HG03469 (cell line): ENCODE measurements at regions not wholly inside any gene's neighbourhood (a gene's known extent, or its start where the extent isn't known, plus 50 kb on each side); places are given as distances from the start of the nearest gene placed in this dataset.
"Not testable (repeated sequence)": the region's sequence is repeated elsewhere in the genome, so short reads cannot be mapped to it uniquely, and the experiment has no call there.

ENCODE experiments used
- ATAC-seq: cut with Tn5 transposase; IDR thresholded peaks from one replicate; pipeline ENCODE4 v1.9.1; 2021; ENCODE audit warnings: mild to moderate bottlenecking, moderate library complexity, moderate number of reproducible peaks; ENCODE audit not compliant: unreplicated experiment

DNA sequence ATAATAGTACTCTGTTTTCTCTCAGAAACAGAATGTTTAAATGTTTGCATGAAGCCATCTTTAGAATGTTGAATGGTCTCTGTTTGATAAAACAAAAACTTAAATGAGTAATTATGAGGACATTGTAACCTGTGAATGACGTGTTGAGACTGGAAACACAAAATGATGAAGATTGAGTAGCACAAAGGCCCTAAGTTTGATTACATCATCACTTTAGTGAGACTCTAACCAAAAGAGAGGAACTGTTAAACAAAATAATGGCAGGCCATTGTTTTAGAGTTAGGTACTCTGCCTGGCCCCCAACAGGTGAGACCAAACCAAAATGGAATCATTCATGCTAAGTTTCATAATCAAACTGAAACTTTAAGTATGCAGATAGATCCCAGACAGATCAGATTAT, 1561.7 kb upstream of the SLC39A10 start:
- ATAC-seq: no peak

DNA sequence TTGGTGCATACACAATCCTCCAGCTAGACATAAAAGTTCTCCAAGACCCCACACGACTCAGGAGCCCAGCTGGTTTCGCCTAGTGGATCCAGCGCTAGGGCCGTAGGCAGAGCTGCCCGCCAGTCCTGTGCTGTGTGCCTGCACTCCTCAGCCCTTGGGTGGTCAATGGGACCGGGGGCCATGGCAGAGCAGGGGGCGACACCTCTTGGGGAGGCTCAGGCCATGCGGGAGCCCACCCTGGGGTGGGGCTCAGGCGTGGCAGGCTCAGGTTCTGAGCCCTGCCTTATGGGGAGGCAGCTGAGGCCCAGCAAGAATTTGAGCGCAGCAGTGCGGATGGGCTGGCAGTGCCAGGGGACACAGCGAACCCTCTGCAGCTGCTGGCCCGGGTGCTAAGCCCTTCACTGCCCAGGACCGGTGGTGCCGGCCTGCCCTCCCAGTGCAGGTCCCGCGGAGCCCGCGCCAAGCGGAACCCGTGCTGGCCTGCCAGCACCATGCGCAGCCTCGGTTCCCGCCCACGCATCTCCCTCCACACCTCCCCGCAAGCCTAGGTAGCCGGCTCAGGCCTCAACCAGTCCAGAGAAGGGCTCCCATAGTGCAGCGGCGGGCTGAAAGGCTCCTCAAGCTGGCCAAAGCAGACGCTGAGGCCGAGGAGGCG, 1566.6 kb upstream of the SLC39A10 start:
- ATAC-seq: no peak

DNA sequence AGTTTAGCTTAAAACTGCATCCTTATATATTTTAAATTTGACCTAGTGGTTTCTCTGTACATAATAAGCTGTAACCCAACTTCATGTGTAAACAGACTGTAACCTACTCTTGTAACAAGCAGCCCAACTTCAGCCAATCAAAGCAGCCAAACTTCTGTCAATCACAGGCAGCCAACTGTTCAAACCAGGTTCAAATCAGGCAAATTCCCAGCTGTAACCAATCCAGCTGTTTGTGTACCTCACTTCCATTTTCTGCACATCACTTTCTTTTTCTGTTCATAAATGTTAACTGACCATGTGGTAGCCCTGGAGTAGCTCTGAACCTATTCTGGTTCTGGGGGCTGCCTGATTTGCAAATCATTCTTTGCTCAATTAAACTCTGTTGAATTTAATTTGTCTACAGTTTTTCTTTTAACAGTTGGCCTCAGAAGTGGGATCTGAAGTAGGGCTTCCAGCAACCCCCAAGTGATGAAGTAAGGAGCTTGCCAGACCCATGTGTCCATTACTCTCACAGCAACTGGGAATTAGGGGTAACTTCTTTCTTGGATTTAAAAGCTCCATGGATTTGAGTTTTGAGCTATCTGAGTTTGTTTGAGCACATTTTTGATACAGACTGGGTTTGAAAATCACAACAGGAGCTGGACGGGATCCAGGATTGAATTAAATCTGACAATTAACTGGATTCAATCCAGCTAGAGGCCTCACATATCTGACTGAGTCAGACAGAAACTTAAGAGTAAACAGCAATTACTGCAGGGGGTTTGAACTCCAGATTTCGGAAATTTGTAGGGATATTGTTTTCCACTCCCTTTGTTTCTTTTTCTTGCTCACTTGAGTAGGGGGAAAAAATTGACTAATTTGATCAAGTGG, 1569.7 kb upstream of the SLC39A10 start:
- ATAC-seq: no peak

DNA sequence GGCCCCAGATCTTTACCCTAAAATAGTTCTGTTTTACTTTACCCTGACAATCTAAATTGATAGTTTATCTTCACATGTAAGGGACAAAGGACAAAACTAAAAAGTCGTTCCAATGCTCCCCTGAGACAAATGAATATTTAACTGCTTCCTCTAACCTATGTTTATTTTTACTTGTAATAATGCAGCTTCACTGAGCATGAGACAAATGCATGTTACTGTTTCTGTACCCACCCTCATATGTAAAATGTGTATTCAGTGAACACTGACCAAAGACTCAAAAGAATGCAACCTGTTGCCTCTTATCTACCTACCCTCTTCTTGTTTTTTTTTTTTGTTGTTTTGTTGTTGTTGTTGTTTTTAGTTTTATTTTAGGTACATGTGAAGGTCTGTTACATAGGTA, 1570.9 kb upstream of the SLC39A10 start:
- ATAC-seq: no peak

DNA sequence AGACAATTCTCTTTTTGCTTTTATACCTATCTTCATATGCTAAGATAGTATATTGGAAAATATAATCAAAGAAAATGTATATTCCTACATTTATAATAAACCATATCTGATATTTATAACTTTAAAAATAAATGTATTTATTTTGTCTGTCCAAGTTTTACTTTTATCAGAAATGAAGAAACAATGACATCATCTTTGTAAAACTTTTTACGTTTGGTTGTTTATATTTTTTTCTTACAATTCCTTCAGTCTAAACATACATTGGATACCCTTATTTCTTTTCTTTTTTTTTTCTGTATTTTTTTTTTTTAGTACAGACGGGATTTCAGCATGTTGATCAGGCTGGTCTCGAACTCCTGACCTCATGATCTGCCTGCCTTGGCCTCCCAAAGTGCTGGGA, 1577.0 kb upstream of the SLC39A10 start:
- ATAC-seq: no peak

DNA sequence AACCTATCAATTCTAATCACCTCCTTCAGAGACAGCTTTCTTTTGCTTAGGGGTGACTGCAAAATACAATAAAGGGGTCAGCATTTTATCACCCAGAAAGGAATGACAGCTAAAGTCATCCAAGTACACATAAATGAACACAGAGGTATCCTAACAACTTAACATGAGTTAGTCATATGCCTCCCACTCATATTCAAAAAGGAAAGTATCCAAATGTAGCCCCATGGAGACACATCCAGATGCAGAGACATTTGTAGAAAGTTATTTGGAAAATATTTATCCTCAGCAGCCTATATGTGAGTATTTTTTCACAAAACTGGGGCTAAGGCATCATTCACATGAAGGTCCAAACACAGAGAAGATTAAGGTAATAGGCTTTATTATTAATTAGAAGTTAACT, 1579.7 kb upstream of the SLC39A10 start:
- ATAC-seq: no peak

DNA sequence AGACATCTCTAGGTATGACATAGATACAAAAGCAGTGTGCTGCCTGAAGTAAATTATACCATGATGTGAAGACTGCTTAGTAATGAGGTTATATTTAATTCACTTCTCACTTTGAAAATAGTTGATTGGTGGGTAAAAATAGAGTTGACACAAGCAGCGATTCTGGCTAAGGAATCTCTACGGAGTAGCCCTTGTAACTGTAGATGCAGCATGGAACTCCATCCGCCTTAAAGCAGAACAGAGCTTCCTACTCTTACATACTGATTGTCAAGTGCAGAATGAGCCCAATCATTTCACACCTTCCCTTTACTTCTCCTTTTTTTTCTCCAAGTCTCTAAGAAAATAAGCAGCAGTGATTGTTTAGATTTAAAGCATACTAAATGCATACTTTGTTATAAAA, 1594.6 kb upstream of the SLC39A10 start:
- no peak for ATAC-seq

DNA sequence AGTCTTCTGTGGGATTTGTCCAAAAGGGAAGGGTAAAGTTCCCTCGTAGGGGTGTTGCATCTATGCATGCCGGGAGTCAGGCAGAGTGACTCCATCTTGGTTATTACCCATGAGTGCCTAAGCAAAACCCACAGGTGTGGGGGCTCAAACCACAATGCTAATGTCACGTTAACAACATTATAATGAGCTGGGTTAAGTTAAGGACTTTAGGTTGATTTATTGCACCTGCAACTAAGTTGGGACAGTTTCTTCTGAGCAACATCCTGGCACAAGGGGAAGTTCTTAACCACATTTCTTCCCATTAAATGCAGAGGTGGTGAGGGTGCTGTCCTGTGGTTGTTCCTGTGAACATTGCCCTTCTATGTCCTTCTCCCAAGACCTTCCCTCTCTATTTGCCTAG, 1596.8 kb upstream of the SLC39A10 start:
- ATAC-seq: no peak

DNA sequence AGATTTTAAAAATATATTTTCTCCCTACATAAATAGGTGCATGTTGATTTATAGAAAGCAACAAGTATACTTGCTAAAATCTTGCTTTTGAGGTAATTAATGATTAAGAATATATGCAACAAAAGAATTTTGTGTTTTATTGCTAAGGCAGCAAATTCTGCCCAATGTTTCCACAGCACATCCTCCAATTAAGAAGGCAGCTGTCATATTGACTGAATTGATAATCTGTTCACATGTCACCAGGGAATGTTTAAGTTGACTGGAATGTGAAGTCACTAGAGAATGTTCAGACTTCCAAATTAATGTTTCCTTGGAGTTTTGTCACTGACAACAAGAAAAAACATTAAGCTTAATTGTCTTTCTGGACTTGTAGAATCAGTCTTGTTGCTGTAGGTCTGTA, 1602.7 kb upstream of the SLC39A10 start:
- ATAC-seq: no peak

DNA sequence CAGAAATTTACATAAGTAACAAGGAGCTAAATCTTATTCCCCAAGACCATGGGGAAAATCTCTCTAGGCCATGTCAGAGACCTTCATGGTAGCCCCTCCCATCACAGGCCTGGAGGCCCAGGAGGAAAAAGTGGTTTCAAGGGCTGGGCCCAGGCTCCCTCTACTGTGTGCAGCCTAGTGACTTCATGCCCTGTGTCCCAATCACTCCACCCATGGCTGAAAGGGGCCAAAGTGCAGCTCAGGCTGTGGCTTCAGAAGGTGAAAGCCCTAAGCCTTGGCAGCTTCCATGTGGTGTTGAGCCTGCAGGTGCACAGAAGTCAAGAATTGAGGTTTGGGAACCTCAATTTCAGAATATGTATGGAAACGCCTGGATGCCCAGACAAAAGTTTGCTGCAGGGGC, 1612.7 kb upstream of the SLC39A10 start:
- ATAC-seq: no peak

DNA sequence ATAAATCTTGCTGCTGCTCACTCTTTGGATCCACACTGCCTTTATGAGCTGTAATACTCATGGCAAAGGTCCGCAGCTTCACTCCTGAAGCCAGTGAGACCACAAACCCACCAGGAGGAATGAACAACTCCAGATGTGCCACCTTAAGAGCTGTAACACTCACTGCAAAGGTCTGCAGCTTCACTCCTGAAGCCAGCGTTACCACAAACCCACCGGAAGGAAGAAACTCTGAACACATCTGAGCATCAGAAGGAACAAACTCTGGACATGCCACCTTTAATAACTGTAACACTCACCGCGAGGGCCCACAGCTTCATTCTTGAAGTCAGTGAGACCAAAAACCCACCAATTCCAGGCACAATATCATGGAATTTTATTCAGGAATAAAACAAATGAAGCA, 1635.9 kb upstream of the SLC39A10 start:
- ATAC-seq: not testable (repeated sequence)

DNA sequence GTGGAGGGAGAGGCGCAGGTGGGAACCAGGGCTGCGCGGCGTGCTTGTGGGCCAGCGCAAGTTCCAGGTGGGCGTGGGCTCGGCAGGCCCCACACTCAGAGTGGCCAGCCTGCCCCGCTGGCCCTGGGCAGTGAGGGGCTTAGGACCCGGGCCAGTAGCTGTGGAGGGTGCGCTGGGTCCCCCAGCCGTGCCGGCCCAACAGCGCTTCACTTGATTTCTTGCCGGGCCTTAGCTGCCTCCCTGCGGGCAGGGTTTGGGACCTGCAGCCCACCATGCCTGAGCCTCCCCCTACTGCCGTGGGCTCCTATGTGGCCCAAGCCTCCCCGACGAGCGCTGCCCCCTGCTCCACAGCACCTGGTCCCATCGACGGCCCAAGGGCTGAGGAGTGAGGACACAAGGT, 1636.9 kb upstream of the SLC39A10 start:
- no peak for ATAC-seq

DNA sequence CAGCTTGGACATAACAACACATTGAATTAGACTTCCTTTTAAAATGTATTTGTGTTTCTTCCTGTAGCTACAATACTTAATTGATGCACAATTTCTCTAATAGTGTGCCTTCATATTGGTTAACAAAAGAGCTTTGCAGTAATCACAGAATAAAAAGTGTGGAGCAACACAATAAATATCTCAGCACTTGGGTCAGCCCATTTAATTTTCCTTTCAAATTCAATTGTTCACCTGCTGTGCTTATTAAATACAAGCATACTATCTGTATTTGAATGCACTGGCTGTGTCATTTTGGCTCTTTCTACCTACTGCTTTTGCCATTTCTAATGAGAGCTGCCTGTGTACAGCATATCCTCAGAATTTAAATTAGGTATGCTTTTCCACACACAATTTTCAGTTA, 1641.3 kb upstream of the SLC39A10 start:
- no peak for ATAC-seq

DNA sequence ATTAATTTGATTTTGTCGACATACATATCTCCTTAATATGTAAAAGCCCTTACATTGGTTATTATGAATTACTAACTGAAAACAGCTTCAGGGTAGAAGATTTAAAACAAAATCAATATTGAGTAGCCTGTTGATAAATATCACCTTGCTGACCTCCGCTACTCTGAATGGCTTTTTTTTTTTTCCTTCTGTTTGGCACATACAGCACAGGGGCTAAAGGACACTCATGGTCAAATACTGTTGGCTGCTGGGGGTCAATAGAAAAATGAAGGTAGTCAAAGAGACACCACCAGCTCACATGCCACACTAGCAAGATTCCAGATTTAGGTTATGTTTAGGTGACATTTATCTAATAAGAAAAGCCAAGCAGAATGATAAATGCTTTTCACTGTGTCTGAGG, 1642.4 kb upstream of the SLC39A10 start:
- no peak for ATAC-seq

DNA sequence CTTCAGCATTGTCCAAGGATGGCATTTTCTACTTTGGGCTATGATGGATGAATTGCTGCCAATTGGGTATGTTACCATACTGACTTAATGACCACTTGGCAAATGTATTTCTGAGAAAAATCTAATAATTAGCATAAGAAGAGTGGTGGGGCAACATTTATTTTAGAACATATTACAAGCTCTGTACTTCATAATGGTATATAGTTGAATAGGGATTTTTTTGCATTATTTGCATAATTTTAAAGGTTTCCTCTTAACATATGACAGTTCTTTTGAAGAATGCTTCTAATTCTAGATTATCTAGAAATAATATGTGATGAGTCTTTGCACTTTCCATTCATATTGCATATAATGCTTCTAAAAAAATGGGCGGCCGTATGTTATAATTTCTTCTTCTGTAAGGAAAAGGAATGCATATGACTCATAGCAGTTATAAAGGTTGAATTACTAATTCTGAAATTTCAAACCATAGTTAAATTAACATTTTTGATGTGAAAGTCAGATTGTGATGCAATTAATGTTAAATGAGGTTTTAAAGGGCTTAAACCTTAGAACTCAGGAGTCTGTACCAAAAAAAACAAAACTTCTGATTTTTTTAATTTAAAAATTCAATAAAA, 1652.3 kb upstream of the SLC39A10 start:
- no peak for ATAC-seq

DNA sequence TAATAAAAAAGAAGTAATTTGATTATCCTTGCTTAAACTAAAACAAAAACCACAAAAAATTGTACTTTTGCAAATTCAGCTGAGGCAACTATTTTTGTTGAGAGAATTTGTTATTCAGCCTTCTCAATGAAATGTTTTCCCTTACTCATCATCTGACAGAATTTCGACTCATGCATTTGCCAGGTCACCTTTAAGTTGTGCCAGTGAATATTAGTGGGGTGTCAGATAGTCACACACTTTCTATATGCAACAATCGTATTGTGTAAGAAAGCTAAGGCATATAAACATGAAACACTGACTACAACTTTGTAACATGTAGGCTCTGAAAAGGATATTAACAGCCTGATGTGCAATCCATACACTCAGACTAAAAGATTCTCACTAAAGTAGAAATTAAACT, 1653.1 kb upstream of the SLC39A10 start:
- ATAC-seq: no peak

DNA sequence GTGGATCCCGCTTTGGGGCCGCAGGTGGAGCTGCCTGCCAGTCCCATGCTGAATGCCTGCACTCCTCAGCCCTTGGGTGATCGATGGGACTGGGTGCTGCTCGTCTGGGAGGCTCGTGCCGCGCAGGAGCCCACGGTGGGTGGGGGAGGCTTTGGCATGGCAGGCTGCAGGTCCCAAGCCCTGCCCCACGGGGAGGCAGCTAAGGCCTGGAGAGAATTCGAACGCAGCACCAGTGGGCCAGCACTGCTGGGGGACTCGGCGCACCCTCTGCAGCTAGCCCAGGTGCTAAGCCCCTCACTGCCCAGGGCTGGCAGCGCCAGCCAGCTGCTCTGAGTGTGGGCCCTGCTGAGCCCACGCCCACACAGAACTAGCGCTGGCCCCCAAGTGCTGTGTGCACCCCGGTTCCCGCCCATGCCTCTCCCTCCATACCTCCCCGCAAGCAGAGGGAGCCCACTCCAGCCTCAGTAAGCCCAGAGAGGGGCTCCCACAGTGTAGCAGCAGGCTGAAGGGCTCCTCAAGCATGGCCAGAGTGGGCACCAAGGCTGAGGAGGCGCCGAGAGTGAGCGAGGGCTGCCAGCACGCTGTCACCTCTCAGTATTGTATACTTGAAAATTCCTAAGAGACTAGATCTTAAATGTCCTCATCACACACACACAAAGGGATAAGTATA, 1654.2 kb upstream of the SLC39A10 start:
- no peak for ATAC-seq

DNA sequence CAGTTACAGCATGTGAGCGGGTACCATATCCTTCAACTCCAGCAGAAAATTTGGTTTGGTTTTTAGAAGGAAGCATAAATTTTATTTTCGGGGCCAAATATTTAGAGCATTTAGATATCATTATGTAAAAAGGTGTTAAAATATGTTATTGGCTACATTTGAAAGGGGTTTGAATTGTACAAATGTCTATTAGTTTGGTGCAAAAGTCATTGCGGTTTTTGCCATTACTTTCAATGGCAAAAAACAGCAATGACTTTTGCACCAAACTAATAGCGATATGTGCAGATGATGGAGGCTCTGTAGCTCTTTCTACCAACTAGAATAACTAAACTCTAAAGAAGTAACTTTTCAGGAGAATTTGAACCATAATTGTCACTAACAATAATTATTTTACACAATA, 1666.2 kb upstream of the SLC39A10 start:
- ATAC-seq: no peak

DNA sequence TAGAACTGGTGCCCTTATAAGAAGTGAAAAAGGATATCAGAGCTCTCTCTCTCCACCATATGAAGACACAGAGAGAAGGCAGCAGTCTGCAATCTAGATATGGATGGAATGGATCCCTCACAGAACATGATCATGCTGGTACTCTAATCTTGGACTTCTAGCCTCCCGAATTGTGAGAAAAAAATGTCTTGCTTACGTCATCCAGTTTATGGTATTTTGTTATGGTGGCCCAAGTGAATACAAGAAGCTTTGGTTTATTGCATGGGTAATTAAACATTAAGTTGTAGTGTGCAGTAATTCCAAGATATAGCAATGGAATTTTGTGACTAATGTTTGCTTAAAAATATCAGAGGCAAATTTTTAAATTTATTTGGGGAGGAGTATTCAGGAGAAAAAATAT, 1667.4 kb upstream of the SLC39A10 start:
- ATAC-seq: no peak

DNA sequence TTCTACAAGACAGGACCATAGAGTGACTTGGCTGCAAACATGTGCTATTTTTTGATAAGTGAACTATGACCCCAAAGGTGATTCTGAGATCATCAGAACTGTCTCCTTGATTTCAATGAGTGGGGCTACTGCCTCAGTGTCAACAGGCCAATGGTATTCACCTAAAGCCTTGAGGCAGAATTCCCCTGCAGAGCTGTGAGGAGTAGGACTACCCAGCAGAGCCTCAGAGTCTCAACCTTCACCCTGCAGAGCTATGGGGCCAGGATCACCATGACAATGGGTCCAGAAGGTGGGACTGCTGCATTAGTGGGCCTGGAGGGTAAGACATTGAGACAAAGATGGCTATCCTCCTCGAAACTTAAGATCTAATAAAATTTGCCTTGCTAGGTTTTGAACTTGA, 1668.2 kb upstream of the SLC39A10 start:
- ATAC-seq: no peak

DNA sequence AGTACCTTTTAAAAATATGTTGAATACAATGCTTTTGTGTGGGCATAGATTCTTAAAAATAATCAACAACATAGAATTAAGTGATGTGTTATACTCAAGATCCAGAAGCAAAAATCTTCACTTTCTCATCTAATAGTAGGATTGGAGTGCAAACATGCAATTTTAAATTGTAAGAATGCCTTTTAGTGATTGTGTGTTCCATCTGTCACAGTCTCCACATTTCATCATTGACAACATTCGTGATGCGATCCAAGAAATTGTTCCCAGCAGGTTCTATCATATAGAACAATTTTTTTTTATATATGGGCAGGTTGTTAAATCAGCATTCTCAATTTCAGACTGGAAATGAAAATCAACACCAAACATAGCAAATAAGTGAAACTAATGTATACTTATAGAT, 1671.8 kb upstream of the SLC39A10 start:
- no peak for ATAC-seq

DNA sequence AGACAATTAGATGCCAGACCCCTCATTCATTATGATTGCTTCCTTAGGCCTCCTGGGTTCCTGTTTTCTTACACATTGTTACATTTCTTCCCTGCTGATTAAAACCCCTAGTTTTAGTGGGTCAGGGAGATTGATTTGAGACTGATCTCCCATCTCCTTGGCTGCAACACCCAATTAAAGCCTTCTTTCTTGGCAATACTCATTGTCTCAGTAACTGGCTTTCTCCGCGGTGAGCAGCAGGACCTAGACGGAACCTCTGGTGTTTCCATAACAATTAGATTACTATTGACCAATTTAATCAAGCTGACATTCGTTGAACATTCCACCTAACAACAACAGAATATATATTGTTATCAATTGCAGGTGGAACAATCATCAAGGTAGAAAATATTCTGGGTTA, 1676.4 kb upstream of the SLC39A10 start:
- no peak for ATAC-seq
